ENCODE measurements at regions not wholly inside any gene's neighbourhood (a gene's known extent, or its start where the extent isn't known, plus 50 kb on each side); places are given as distances from the start of the nearest gene placed in this dataset.

GRCh38 chr7:114852293-114852692 lies 69.6 kb upstream of the MDFIC start:
- H3K9me2 ChIP-seq (ENCODE audit: insufficient read depth) = no peaks in the 10 kb centered on the region
- ChIA-PET RAD21 (ENCODE audit: low non-redundant PET in 1 of 2, low total read pairs in 2 of 2, uncharacterized antibody in 2 of 2, unreplicated experiment in 2 of 2) (no interaction called here), POLR2A (no interaction called here), CTCF (no interaction called here)
- no peak for TF ChIP-seq RAD21 (IDR thresholded peaks at IDR 0.05; ENCODE audit: low read depth)
- H3K4me3 ChIP-seq (replicated peaks in 1 of 2; ENCODE audit: low read depth in 1 of 2, low read length in 2 of 2) = no peak overlapping the region
- no peak overlapping the region for H3K4me2 ChIP-seq (ENCODE audit: low read length)
- H3K27ac ChIP-seq (ENCODE audit: low read depth, low read length) = no peak overlapping the region
- no peaks in the 10 kb centered on the region for H3K27me3 ChIP-seq (ENCODE audit: insufficient read depth, low read length)
- H3K79me2 ChIP-seq (ENCODE audit: insufficient read depth, low read length) = no peaks in the 10 kb centered on the region
- H3K4me1 ChIP-seq (ENCODE audit: control insufficient read depth in 1 of 2, insufficient read depth in 2 of 2, low read length in 2 of 2) = peaks cover 2 to 17% of the 10 kb centered on the region in 2 experiments; a peak in 3 of 4 replicates
- H3K36me3 ChIP-seq (ENCODE audit: control insufficient read depth in 1 of 2, insufficient read depth in 2 of 2, low read length in 2 of 2) = no peaks in the 10 kb centered on the region
- no peak overlapping the region for H3K9ac ChIP-seq (ENCODE audit: low read length)
- no peak for ATAC-seq
- no peak for DNase-seq (ENCODE audit: low read depth, low spot score)
- intact Hi-C loops (cut with micrococcal nuclease) = no loop called here
- H4K20me1 ChIP-seq (ENCODE audit: insufficient read depth) = no peaks in the 10 kb centered on the region
- no TSS peak for BruUV-seq (replicated peaks)
- no peaks in the 10 kb centered on the region for H3K9me3 ChIP-seq (ENCODE audit: control insufficient read depth in 1 of 2, insufficient read depth in 1 of 2, low read depth in 1 of 2, low read length in 2 of 2)
- no peak overlapping the region for H2AFZ ChIP-seq (ENCODE audit: low read depth, low read length, poor library complexity, severe bottlenecking)

DNA sequence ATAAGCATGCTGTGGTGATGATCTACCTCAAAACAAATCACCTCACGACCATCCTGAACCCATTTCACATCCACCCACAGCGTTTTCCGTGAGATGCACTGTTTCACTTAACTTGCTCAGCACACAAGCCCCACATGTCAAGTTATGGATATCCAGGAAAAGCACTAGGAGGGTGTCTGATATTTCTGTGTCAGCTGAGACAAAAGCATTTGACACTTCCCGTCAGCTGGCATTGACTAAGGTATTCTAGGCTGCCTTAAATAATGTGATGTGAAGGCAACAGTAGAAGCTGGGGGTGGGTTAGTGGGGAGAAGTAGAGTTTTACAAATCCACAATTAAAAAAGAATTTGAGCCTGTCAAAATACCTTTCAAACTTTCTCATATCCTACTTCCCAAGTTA lies 68.7 kb upstream of the MDFIC start:
- intact Hi-C loops (cut with micrococcal nuclease) = no loop called here
- TF ChIP-seq SRF (IDR thresholded peaks at IDR 0.05; ENCODE audit: low read depth) (no peak), SP1 (IDR thresholded peaks at IDR 0.05; ENCODE audit: low read depth) (no peak), EGR1 (IDR thresholded peaks at IDR 0.05; ENCODE audit: low read depth) (no peak), EZH2 (IDR thresholded peaks at IDR 0.05) (no peak), EZH2phosphoT487 (IDR thresholded peaks at IDR 0.05; ENCODE audit: borderline replicate concordance) (no peak), YY1 (IDR thresholded peaks at IDR 0.05; ENCODE audit: extremely low read depth, insufficient replicate concordance, low read depth, low read length) (no peak), RAD21 (IDR thresholded peaks at IDR 0.05; ENCODE audit: low read depth) (no peak), FOSL1 (IDR thresholded peaks at IDR 0.05; ENCODE audit: low read depth) (no peak), ZNF274 (IDR thresholded peaks at IDR 0.05; ENCODE audit: low read depth, low read length) (no peak), POLR2AphosphoS5 (IDR thresholded peaks at IDR 0.05; ENCODE audit: low read depth, low read length) (no peak), SIN3A (IDR thresholded peaks at IDR 0.05; ENCODE audit: low read depth) (no peak), JUND (IDR thresholded peaks at IDR 0.05) (no peak), ELF1 (IDR thresholded peaks at IDR 0.05; ENCODE audit: borderline replicate concordance, low read depth) (no peak), POLR2A (IDR thresholded peaks at IDR 0.05; ENCODE audit: borderline replicate concordance, extremely low read depth, insufficient read depth, insufficient read length) (no peak)
- TF ChIP-seq, protein P1, sequence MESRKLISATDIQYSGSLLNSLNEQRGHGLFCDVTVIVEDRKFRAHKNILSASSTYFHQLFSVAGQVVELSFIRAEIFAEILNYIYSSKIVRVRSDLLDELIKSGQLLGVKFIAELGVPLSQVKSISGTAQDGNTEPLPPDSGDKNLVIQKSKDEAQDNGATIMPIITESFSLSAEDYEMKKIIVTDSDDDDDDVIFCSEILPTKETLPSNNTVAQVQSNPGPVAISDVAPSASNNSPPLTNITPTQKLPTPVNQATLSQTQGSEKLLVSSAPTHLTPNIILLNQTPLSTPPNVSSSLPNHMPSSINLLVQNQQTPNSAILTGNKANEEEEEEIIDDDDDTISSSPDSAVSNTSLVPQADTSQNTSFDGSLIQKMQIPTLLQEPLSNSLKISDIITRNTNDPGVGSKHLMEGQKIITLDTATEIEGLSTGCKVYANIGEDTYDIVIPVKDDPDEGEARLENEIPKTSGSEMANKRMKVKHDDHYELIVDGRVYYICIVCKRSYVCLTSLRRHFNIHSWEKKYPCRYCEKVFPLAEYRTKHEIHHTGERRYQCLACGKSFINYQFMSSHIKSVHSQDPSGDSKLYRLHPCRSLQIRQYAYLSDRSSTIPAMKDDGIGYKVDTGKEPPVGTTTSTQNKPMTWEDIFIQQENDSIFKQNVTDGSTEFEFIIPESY (IDR thresholded peaks at IDR 0.05; ENCODE audit: extremely low read depth, insufficient replicate concordance, low read length) = no peak
- TF ChIP-seq, protein P2, sequence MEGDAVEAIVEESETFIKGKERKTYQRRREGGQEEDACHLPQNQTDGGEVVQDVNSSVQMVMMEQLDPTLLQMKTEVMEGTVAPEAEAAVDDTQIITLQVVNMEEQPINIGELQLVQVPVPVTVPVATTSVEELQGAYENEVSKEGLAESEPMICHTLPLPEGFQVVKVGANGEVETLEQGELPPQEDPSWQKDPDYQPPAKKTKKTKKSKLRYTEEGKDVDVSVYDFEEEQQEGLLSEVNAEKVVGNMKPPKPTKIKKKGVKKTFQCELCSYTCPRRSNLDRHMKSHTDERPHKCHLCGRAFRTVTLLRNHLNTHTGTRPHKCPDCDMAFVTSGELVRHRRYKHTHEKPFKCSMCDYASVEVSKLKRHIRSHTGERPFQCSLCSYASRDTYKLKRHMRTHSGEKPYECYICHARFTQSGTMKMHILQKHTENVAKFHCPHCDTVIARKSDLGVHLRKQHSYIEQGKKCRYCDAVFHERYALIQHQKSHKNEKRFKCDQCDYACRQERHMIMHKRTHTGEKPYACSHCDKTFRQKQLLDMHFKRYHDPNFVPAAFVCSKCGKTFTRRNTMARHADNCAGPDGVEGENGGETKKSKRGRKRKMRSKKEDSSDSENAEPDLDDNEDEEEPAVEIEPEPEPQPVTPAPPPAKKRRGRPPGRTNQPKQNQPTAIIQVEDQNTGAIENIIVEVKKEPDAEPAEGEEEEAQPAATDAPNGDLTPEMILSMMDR (IDR thresholded peaks at IDR 0.05 in 2 of 3, conservative IDR thresholded peaks at IDR 0.05 in 1 of 3; ENCODE audit: borderline replicate concordance in 1 of 3, insufficient read depth in 1 of 3, low read depth in 2 of 3, low read length in 2 of 3) = no peak
- TF ChIP-seq, protein P3, sequence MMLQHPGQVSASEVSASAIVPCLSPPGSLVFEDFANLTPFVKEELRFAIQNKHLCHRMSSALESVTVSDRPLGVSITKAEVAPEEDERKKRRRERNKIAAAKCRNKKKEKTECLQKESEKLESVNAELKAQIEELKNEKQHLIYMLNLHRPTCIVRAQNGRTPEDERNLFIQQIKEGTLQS (IDR thresholded peaks at IDR 0.05) = no peak
- ChIA-PET POLR2A (no interaction called here), CTCF (no interaction called here), RAD21 (ENCODE audit: low non-redundant PET in 1 of 2, low total read pairs in 2 of 2, uncharacterized antibody in 2 of 2, unreplicated experiment in 2 of 2) (no interaction called here)
- no peaks in the 10 kb centered on the region for H3K27me3 ChIP-seq (ENCODE audit: insufficient read depth, low read length)
- ATAC-seq (no peak), DNase-seq (ENCODE audit: low read depth, low spot score) (no peak)
- H3K9me3 ChIP-seq (ENCODE audit: control insufficient read depth in 1 of 2, insufficient read depth in 1 of 2, low read depth in 1 of 2, low read length in 2 of 2) = no peaks in the 10 kb centered on the region
- no peak overlapping the region for H2AFZ ChIP-seq (ENCODE audit: low read depth, low read length, poor library complexity, severe bottlenecking)
- H3K36me3 ChIP-seq (ENCODE audit: control insufficient read depth in 1 of 2, insufficient read depth in 2 of 2, low read length in 2 of 2) = no peaks in the 10 kb centered on the region
- no peak overlapping the region for H3K27ac ChIP-seq (ENCODE audit: low read depth, low read length)
- H3K9me2 ChIP-seq (ENCODE audit: insufficient read depth) = no peaks in the 10 kb centered on the region
- peaks cover 2 to 17% of the 10 kb centered on the region in 2 experiments; a peak in 3 of 4 replicates for H3K4me1 ChIP-seq (ENCODE audit: control insufficient read depth in 1 of 2, insufficient read depth in 2 of 2, low read length in 2 of 2)
- H3K4me3 ChIP-seq (replicated peaks in 1 of 2; ENCODE audit: low read depth in 1 of 2, low read length in 2 of 2) = no peak overlapping the region
- no peak overlapping the region for H3K9ac ChIP-seq (ENCODE audit: low read length)
- no peak overlapping the region for H3K4me2 ChIP-seq (ENCODE audit: low read length)
- H4K20me1 ChIP-seq (ENCODE audit: insufficient read depth) = no peaks in the 10 kb centered on the region
- no TSS peak for BruUV-seq (replicated peaks)
- no peaks in the 10 kb centered on the region for H3K79me2 ChIP-seq (ENCODE audit: insufficient read depth, low read length)

Measured in HCT116 (cell line).